OCI-LY3 (cell line): ENCODE measurements at regions not wholly inside any gene's neighbourhood (a gene's known extent, or its start where the extent isn't known, plus 50 kb on each side); places are given as distances from the start of the nearest gene placed in this dataset.

Source experiments
- CTCF ChIP-seq: fragments of 200-600, 300-600 bp; sonication (generic); IDR thresholded peaks from 2 replicates; pipeline ENCODE4 v1.5.1; 2014; ENCODE audit warnings: antibody characterized with exemption, low read length, low read depth
- EZH2phosphoT487 ChIP-seq: fragments of 200-600 bp; shearing (Covaris generic); IDR thresholded peaks from 2 replicates; pipeline ENCODE4 v1.6.1; 2018; ENCODE audit warnings: antibody characterized with exemption, mixed run types, low read depth

- TF ChIP-seq CTCF: no peak
- TF ChIP-seq EZH2phosphoT487: no peak
These were observed 91.5 kb downstream of the EN1 start for GRCh38 chr2:118755901-118756300.
